Ectodermal cell (in vitro differentiated cells): ENCODE measurements at regions not wholly inside any gene's neighbourhood (a gene's known extent, or its start where the extent isn't known, plus 50 kb on each side); places are given as distances from the start of the nearest gene placed in this dataset.

ENCODE experiments used
- H3K27ac ChIP-seq: 2 replicates; pipeline ENCODE4 v1.7.0; 2013; ENCODE audit warnings: mild to moderate bottlenecking, low read depth, low read length; ENCODE audit not compliant: insufficient read depth, poor library complexity, severe bottlenecking
- H3K27me3 ChIP-seq: 2 replicates; pipeline ENCODE4 v1.7.0; 2013; ENCODE audit warnings: mild to moderate bottlenecking, low read length; ENCODE audit not compliant: insufficient read depth, control insufficient read depth, poor library complexity, severe bottlenecking
- H3K36me3 ChIP-seq: one replicate; pipeline ENCODE4 v1.7.0; 2013; ENCODE audit warnings: low read length; ENCODE audit not compliant: control insufficient read depth, insufficient read depth
- H3K4me1 ChIP-seq: one replicate; pipeline ENCODE4 v1.7.0; 2013; ENCODE audit warnings: low read length; ENCODE audit not compliant: control insufficient read depth, insufficient read depth
- H3K4me3 ChIP-seq: 2 replicates; pipeline ENCODE4 v1.7.0; 2013; ENCODE audit warnings: low read depth, low read length, control low read depth; ENCODE audit not compliant: insufficient read depth
- H3K9me3 ChIP-seq: 2 replicates; pipeline ENCODE4 v1.7.0; 2013; ENCODE audit warnings: mild to moderate bottlenecking, low read length, moderate library complexity; ENCODE audit not compliant: control insufficient read depth
- WGBS, 2 experiments: methylation state at CpG; one replicate each; pipeline ENCODE4 v1.1.7; 2013; ENCODE audit warnings: missing lambda C conversion rate in 2 of 2; 5-methylcytosine and 5-hydroxymethylcytosine counted together

DNA sequence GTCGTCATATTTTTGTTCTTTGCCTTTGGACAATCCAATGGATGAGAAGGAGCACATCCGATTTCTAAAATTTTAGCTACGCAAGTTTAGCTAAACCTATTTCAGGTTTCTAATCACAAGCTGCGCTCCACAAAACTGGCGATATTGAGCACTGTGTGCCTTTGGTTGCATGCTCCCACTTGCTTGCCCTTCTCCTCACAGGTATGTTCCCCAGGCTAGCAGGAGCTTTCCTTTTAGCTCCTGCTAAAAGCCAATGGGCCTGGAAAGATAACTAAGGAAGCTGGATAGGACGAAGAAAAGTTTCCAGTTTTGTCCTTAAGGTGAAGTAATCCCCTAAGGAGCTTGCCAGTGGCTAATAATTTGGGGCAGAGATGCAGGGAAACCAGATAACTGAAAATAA, 975.2 kb downstream of the FSTL5 start:
- Histone ChIP-seq H3K27ac (no peak overlapping the region), H3K4me3 (no peak overlapping the region), H3K9me3 (no peaks in the 10 kb centered on the region), H3K27me3 (no peaks in the 10 kb centered on the region), H3K36me3 (no peaks in the 10 kb centered on the region), H3K4me1 (peaks cover 3% of the 10 kb centered on the region)
- WGBS, 2 experiments = 92 to 95% methylated on average over 6 of the region's 6 CpGs

DNA sequence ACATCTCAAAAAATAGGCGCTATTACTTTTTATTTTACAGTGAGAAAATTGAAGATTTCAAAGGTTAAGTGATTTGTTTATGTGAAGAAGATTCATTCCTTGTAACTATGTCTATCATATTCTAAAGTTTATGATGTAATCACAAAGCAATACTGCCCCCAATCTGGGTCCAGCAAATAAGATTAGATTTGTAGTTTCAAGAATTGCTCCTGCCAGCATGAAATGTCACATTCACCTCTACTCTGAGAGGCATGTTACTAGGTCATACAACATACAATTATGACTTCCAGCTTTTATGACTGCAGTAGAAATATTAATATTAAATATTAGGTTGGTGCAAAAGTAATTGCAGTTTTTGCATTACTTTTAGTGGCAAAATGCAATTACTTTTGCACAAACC, 976.2 kb downstream of the FSTL5 start:
- Histone ChIP-seq H3K27ac (no peak overlapping the region), H3K36me3 (no peaks in the 10 kb centered on the region), H3K9me3 (no peaks in the 10 kb centered on the region), H3K4me3 (no peak overlapping the region), H3K4me1 (peaks cover 3% of the 10 kb centered on the region), H3K27me3 (no peaks in the 10 kb centered on the region)
- 100% methylated on average over 1 of the region's 1 CpG; no CpG with 5 or more reads in 1 of the 2 experiments for WGBS, 2 experiments

DNA sequence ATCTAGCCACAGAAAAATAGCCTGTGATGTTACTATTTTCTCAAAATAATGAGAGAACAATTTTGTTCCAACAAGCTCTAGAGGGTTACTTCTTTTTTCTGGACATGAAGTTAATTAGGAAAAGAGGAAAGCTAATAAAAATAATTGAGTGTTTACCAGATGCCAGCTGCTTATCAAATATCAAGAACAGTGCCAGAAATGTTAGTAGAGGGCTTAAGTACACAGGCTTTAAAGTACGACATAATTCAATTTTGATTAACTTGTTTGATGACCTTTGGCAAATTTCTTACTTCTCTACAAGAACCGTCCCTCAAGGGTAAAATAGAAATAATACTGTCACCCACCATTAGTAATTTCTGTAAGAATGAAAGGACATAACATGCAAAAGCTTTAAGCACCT, 977.0 kb downstream of the FSTL5 start:
- no peaks in the 10 kb centered on the region for H3K36me3 ChIP-seq
- H3K27me3 ChIP-seq = no peaks in the 10 kb centered on the region
- H3K9me3 ChIP-seq = no peaks in the 10 kb centered on the region
- 100% methylated on average over 1 to 2 of the region's 2 CpGs for WGBS, 2 experiments
- peaks cover 3% of the 10 kb centered on the region for H3K4me1 ChIP-seq
- H3K27ac ChIP-seq = no peak overlapping the region
- H3K4me3 ChIP-seq = no peak overlapping the region

DNA sequence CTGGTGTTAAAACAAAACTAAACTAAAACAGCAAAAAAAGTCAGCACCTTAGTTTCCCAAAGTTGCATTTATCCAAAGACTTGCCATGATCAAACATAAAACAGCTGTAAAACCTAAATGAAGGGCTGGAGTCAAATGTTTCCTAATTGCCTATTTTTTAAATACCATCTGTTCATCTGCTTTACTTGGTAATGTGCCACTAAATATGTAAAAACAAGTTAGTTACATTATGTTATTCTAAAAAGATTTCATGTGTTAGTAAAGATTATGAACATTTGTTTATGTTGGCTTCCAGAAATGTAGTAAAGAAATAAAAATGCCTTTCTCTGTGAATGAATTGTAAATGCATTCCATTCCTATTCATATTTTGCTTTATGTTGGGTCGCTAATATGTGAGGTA, 977.8 kb downstream of the FSTL5 start:
- Histone ChIP-seq H3K27me3 (no peaks in the 10 kb centered on the region), H3K4me3 (no peak overlapping the region), H3K27ac (peak overlapping the region; percentile 2), H3K4me1 (peaks cover 3% of the 10 kb centered on the region), H3K36me3 (no peaks in the 10 kb centered on the region), H3K9me3 (no peaks in the 10 kb centered on the region)
- WGBS, 2 experiments = no CpG with 5 or more reads among the region's 1 CpG

DNA sequence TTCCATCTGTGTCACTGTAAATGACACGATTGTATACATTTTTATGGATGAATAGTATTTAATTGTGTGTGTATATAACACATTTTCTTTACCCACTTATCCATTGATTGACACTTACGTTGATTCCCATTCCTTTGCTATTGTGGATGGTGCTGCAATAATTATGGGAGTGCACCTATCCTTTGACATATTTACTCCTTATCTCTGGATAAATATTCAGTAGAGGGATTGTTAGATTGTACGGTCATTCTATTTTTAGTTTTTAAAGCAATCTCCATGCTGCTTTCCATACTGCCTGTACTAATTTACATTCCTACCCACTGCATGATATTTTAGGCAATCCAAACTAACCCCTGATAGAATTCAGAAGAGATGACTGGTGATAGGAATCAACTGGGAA, 980.1 kb downstream of the FSTL5 start:
- H3K27ac ChIP-seq = no peak overlapping the region
- WGBS, 2 experiments = no CpG with 5 or more reads among the region's 3 CpGs
- no peaks in the 10 kb centered on the region for H3K36me3 ChIP-seq
- no peaks in the 10 kb centered on the region for H3K27me3 ChIP-seq
- H3K4me3 ChIP-seq = no peak overlapping the region
- no peaks in the 10 kb centered on the region for H3K9me3 ChIP-seq
- H3K4me1 ChIP-seq = no peaks in the 10 kb centered on the region

DNA sequence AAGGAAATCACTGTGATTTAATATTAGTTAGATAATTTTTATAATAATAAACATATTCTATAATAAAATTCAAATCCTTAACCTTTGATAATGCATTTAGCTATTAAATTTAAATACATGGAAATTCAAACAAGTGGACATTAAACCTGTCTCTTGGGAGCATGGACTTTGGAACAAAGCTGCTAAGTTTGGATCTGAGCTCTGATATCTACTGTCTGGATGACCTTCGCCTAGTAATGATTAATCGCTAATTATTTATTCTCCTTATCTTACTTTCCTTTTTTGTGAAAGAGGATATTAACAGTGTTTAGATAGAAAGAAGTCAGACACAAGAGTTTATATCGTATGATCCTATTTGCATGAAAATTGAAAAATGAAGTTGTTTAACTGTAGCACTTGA, 980.9 kb downstream of the FSTL5 start:
- Histone ChIP-seq H3K4me3 (no peak overlapping the region), H3K27me3 (no peaks in the 10 kb centered on the region), H3K4me1 (no peaks in the 10 kb centered on the region), H3K36me3 (no peaks in the 10 kb centered on the region), H3K9me3 (no peaks in the 10 kb centered on the region), H3K27ac (no peak overlapping the region)
- WGBS, 2 experiments = 100% methylated on average over 1 to 3 of the region's 3 CpGs

DNA sequence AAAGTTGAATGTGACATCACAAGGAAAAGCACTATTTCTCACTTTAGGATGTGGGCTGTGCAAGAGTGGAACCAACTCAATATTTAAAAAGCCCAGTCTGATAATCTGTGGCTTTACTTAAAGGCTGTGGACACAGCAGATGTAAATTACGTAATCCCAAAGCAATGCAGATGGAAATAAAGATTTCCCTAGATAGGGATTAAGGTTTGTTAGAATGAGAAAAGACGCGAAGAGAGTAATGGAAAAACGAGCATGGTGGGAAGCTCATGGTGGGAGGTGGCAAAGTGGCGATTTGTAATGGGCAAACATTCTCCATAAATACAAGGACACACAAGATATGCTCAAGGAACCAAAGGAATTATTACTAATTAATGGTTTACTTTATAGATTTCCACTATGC, 985.5 kb downstream of the FSTL5 start:
- Histone ChIP-seq H3K36me3 (no peaks in the 10 kb centered on the region), H3K27me3 (no peaks in the 10 kb centered on the region), H3K4me3 (no peak overlapping the region), H3K27ac (no peak overlapping the region), H3K4me1 (no peaks in the 10 kb centered on the region), H3K9me3 (no peaks in the 10 kb centered on the region)
- WGBS, 2 experiments = 75 to 92% methylated on average over 4 of the region's 5 CpGs

DNA sequence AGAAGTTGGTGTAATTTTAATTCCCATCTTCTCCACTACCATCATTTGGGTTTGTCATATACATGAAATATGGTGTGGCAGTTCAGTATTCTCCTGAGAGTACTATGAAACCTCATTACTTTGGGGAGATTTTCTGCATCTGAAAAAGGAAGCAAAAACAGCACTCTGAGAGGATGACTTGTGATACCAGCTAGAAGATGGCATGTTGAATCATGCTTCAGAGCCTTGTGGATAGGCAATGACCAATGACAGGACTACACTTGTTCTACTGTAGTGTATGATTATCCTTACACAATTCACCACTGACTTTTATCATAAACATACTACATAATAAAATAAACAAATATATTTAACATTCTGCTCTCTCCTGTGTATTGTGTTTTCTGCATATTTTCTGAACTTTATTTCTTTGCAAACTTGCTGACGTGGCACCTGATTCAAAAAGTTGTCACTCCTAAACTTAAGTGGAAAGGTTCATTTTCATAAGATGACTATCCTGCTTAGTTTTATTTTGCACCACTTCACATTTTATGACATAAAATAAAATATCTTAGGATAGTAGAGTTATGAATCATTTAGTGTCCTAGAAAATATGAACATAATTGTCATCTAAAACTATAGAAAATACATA, 991.3 kb downstream of the FSTL5 start:
- Histone ChIP-seq H3K27ac (no peak overlapping the region), H3K27me3 (no peaks in the 10 kb centered on the region), H3K9me3 (no peaks in the 10 kb centered on the region), H3K36me3 (no peaks in the 10 kb centered on the region), H3K4me1 (no peaks in the 10 kb centered on the region), H3K4me3 (no peak overlapping the region)
- 91 to 100% methylated on average over 1 of the region's 1 CpG for WGBS, 2 experiments

DNA sequence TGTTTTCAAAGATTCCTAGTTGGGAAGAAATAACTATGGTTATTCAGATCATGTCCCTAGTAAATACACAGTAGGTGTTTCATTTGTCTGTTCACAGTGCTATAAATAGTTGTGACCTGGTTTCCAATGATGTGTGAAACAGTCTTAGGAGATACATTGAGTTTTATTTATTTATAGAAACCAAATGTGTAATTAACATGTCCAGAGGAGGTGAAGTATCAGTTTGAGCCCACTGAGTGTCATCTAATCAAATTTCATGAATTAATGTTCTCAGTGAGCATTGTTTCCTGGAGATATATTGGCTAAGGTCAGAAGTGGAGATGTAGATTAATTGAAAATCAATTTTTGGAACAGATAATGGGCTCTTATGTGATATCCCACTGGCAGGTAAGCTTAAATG, 996.3 kb downstream of the FSTL5 start:
- no peaks in the 10 kb centered on the region for H3K36me3 ChIP-seq
- no peak overlapping the region for H3K27ac ChIP-seq
- no peaks in the 10 kb centered on the region for H3K4me1 ChIP-seq
- H3K27me3 ChIP-seq = no peaks in the 10 kb centered on the region
- H3K4me3 ChIP-seq = no peak overlapping the region
- no peaks in the 10 kb centered on the region for H3K9me3 ChIP-seq

DNA sequence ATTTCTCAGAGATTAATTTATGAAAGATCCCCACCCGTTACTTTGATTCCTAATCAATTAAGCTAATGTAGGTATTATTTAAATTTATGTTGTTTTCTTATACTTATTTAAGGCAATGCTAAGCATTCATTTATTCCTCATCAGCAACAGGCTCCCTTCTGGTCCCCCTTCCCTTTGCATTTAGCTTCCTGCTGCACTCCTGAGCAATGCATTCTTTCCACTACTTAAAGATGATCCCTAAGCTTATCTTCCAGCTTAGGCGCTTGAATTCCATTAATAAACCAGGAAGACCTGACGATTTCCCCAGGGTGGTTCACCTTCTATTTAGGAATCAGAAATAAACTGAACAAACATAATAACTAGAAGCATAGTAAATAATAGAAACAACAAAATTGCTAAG, 1003.1 kb downstream of the FSTL5 start:
- no peak overlapping the region for H3K27ac ChIP-seq
- WGBS, 2 experiments = 37 to 91% methylated on average over 1 to 2 of the region's 3 CpGs
- no peaks in the 10 kb centered on the region for H3K9me3 ChIP-seq
- no peaks in the 10 kb centered on the region for H3K27me3 ChIP-seq
- H3K4me3 ChIP-seq = no peak overlapping the region
- no peaks in the 10 kb centered on the region for H3K4me1 ChIP-seq
- no peaks in the 10 kb centered on the region for H3K36me3 ChIP-seq

DNA sequence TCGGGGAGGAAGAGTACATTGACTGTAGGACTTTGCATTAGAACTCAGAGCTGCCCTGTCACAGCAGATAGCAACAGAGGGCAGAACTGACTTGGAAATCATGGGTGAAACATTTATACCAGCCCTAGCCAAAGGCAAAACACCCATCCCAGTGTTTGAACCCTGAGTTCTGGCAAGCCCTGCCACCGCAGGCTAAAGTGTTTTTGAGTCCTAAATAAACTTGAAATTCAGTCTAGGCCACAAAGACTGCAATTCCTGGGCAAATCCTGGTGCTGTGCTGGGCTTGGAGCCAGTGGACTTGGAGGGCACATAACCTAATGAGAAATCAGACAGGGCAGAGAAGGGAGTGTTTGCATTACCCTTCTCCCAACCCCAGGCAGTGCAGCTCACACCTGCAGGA, 1015.7 kb downstream of the FSTL5 start:
- H3K9me3 ChIP-seq = no peaks in the 10 kb centered on the region
- H3K4me1 ChIP-seq = no peaks in the 10 kb centered on the region
- no peaks in the 10 kb centered on the region for H3K27me3 ChIP-seq
- H3K4me3 ChIP-seq = no peak overlapping the region
- H3K27ac ChIP-seq = no peak overlapping the region
- 94 to 100% methylated on average over 2 of the region's 2 CpGs for WGBS, 2 experiments
- no peaks in the 10 kb centered on the region for H3K36me3 ChIP-seq
